ENCODE measurements at regions not wholly inside any gene's neighbourhood (a gene's known extent, or its start where the extent isn't known, plus 50 kb on each side); places are given as distances from the start of the nearest gene placed in this dataset.

DNA sequence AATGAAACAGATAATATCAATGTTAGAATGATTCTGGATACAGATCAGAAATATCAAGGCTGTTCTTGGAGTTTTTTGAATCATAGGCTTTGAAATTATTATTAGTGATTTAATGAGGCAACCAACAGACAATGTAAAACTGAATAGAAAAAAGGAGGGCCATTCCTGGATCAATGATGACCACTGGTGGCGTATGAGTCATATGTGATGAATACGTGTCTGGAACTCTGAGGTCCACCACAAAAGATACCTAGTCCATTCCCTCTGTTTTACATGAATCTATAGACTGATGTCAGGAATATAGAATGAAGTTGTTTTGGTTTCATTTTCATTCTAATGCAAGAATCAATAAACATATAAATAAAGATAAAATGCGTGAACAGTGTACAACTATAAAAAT is 78.3 kb upstream of the RTL1 start:
- no peak for TF ChIP-seq POLR2AphosphoS5 (IDR thresholded peaks at IDR 0.05; ENCODE audit: low read depth)
- TF ChIP-seq, protein P1, sequence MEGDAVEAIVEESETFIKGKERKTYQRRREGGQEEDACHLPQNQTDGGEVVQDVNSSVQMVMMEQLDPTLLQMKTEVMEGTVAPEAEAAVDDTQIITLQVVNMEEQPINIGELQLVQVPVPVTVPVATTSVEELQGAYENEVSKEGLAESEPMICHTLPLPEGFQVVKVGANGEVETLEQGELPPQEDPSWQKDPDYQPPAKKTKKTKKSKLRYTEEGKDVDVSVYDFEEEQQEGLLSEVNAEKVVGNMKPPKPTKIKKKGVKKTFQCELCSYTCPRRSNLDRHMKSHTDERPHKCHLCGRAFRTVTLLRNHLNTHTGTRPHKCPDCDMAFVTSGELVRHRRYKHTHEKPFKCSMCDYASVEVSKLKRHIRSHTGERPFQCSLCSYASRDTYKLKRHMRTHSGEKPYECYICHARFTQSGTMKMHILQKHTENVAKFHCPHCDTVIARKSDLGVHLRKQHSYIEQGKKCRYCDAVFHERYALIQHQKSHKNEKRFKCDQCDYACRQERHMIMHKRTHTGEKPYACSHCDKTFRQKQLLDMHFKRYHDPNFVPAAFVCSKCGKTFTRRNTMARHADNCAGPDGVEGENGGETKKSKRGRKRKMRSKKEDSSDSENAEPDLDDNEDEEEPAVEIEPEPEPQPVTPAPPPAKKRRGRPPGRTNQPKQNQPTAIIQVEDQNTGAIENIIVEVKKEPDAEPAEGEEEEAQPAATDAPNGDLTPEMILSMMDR (conservative IDR thresholded peaks at IDR 0.05; ENCODE audit: low read depth in 2 of 2) = no peak
- TF ChIP-seq, protein P2, sequence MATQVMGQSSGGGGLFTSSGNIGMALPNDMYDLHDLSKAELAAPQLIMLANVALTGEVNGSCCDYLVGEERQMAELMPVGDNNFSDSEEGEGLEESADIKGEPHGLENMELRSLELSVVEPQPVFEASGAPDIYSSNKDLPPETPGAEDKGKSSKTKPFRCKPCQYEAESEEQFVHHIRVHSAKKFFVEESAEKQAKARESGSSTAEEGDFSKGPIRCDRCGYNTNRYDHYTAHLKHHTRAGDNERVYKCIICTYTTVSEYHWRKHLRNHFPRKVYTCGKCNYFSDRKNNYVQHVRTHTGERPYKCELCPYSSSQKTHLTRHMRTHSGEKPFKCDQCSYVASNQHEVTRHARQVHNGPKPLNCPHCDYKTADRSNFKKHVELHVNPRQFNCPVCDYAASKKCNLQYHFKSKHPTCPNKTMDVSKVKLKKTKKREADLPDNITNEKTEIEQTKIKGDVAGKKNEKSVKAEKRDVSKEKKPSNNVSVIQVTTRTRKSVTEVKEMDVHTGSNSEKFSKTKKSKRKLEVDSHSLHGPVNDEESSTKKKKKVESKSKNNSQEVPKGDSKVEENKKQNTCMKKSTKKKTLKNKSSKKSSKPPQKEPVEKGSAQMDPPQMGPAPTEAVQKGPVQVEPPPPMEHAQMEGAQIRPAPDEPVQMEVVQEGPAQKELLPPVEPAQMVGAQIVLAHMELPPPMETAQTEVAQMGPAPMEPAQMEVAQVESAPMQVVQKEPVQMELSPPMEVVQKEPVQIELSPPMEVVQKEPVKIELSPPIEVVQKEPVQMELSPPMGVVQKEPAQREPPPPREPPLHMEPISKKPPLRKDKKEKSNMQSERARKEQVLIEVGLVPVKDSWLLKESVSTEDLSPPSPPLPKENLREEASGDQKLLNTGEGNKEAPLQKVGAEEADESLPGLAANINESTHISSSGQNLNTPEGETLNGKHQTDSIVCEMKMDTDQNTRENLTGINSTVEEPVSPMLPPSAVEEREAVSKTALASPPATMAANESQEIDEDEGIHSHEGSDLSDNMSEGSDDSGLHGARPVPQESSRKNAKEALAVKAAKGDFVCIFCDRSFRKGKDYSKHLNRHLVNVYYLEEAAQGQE (IDR thresholded peaks at IDR 0.05; ENCODE audit: unreplicated experiment) = no peak
- TF ChIP-seq EZH2phosphoT487 (IDR thresholded peaks at IDR 0.05; ENCODE audit: unreplicated experiment) = no peak
- TF ChIP-seq EZH2 (IDR thresholded peaks at IDR 0.05; ENCODE audit: low read depth, unreplicated experiment) = no peak
- TF ChIP-seq CREB1 (CRISPR knock-in tag; IDR thresholded peaks at IDR 0.05; ENCODE audit: low read depth) = no peak
- no peak for TF ChIP-seq ZNF114 (CRISPR knock-in tag; IDR thresholded peaks at IDR 0.05)
- TF ChIP-seq NANOG (IDR thresholded peaks at IDR 0.05; ENCODE audit: borderline replicate concordance) = no peak
- no peak for TF ChIP-seq JUNB (IDR thresholded peaks at IDR 0.05; ENCODE audit: unreplicated experiment)
- no peak for TF ChIP-seq STAT1 (IDR thresholded peaks at IDR 0.05; ENCODE audit: unreplicated experiment)
- TF ChIP-seq, protein P3, sequence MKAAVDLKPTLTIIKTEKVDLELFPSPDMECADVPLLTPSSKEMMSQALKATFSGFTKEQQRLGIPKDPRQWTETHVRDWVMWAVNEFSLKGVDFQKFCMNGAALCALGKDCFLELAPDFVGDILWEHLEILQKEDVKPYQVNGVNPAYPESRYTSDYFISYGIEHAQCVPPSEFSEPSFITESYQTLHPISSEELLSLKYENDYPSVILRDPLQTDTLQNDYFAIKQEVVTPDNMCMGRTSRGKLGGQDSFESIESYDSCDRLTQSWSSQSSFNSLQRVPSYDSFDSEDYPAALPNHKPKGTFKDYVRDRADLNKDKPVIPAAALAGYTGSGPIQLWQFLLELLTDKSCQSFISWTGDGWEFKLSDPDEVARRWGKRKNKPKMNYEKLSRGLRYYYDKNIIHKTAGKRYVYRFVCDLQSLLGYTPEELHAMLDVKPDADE (IDR thresholded peaks at IDR 0.05) = no peak
